Loucy (cell line): ENCODE measurements at regions not wholly inside any gene's neighbourhood (a gene's known extent, or its start where the extent isn't known, plus 50 kb on each side); places are given as distances from the start of the nearest gene placed in this dataset.

Source experiments
- H2AFZ ChIP-seq: fragments of 200-600 bp; sonication (generic); 2 replicates; pipeline ENCODE4 v1.6.0; 2016; ENCODE audit warnings: antibody characterized with exemption, mild to moderate bottlenecking, low read length, moderate library complexity
- H3F3A ChIP-seq: fragments of 200-600 bp; 2 replicates; pipeline ENCODE4 v1.6.0; 2016; ENCODE audit warnings: antibody characterized with exemption, low read depth, mild to moderate bottlenecking
- H3K27me3 ChIP-seq: fragments of 200-600 bp; sonication (generic); 2 replicates; pipeline ENCODE4 v1.6.1; 2014; ENCODE audit warnings: low read length, mild to moderate bottlenecking; ENCODE audit not compliant: insufficient read depth, poor library complexity, severe bottlenecking
- H3K36me3 ChIP-seq: fragments of 200-600 bp; sonication (generic); 2 replicates; pipeline ENCODE4 v1.6.1; 2016; ENCODE audit warnings: low read length; ENCODE audit not compliant: insufficient read depth
- H3K4me1 ChIP-seq: fragments of 200-600 bp; sonication (generic); 2 replicates; pipeline ENCODE4 v1.5.1; 2014; ENCODE audit warnings: low read length, mild to moderate bottlenecking; ENCODE audit not compliant: insufficient read depth, poor library complexity, severe bottlenecking
- H3K4me2 ChIP-seq: fragments of 200-600 bp; sonication (generic); 2 replicates; pipeline ENCODE4 v1.6.0; 2014; ENCODE audit warnings: antibody characterized with exemption, low read length, low read depth, mild to moderate bottlenecking; ENCODE audit not compliant: poor library complexity, severe bottlenecking
- H3K4me3 ChIP-seq: fragments of 200-600 bp; sonication (generic); 2 replicates; pipeline ENCODE4 v1.5.1; 2014; ENCODE audit warnings: low read length, mild to moderate bottlenecking, mixed read lengths; ENCODE audit not compliant: poor library complexity, severe bottlenecking
- H3K79me2 ChIP-seq: fragments of 200-600 bp; sonication (generic); 2 replicates; pipeline ENCODE4 v1.6.1; 2014; ENCODE audit warnings: low read length; ENCODE audit not compliant: insufficient read depth
- H3K9ac ChIP-seq: fragments of 200-600 bp; sonication (generic); 2 replicates; pipeline ENCODE4 v1.6.0; 2014; ENCODE audit warnings: mild to moderate bottlenecking, low read depth, low read length, moderate library complexity; ENCODE audit not compliant: poor library complexity, severe bottlenecking
- H3K9me2 ChIP-seq: fragments of 200-600 bp; sonication (generic); replicated peaks from 2 replicates; pipeline ENCODE4 v1.6.1; 2016; ENCODE audit warnings: low read depth, low read length, mixed read lengths
- H3K9me3 ChIP-seq: fragments of 200-600 bp; sonication (generic); 2 replicates; pipeline ENCODE4 v1.6.1; 2014; ENCODE audit warnings: mild to moderate bottlenecking, antibody characterized with exemption, low read length, low read depth; ENCODE audit not compliant: insufficient read depth
- H4K20me1 ChIP-seq: fragments of 200-600 bp; sonication (generic); 2 replicates; pipeline ENCODE4 v1.6.0; 2014; ENCODE audit warnings: antibody characterized with exemption, low read length, mild to moderate bottlenecking; ENCODE audit not compliant: insufficient read depth, poor library complexity, severe bottlenecking
- EZH2phosphoT487 ChIP-seq: fragments of 200-600 bp; IDR thresholded peaks from 2 replicates; pipeline ENCODE4 v1.6.1; 2018; ENCODE audit warnings: antibody characterized with exemption, mild to moderate bottlenecking, moderate library complexity, borderline replicate concordance
- TF ChIP-seq, protein P1 (sequence below): fragments of 200-600 bp; sonication (generic); conservative IDR thresholded peaks from 2 replicates; pipeline ENCODE4 v1.5.1; 2014; ENCODE audit warnings: mild to moderate bottlenecking, antibody characterized with exemption, low read length

DNA sequence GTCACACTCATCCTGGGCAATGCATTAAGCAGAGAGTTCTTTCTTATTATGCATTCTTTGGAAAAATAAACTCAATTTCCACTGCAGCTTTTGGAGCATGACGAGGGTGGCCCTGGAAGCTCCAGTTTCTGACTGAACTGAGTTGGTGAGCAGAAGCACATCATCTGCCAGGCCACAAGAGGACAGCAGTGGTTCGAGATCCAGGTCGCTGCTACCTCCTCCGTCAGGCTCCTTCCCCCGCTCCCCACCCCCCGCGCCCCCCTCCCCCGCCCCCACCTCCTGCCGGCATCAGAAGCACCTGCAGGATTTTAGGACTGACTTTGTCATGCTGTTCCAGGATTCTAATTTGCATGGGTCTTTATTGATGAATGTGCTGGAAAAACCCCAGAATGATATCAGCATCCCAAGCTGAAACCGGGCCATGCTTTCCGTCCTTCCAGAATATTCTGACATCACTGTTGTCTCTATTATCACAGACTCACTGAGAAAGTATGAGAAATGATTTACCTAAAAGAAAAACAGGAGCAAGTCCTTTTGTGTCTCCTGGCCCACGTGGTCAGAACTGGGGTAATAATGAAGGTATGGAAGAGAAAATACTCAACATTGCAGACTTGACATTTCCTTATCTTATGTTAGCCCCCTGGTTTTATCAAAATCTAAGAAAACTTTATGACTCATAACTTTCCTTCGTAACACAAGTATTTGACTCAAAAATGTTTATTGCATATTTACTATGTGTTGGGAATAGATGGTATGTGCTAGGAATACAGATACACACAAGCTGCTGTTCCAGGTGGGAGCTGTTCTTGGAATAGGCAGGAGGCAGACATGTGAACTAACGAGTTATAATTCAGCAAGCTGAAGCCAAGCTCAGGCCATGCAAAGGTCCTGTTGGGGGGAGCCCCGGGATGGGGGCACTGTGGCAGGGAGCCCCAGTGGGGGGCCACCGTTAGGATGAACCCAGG lies 220.2 kb upstream of the EXOC2 start:
- Histone ChIP-seq H3K79me2 (no peaks in the 10 kb centered on the region), H3K9ac (no peak overlapping the region), H3K27me3 (no peaks in the 10 kb centered on the region), H3K4me2 (no peak overlapping the region), H3K36me3 (no peaks in the 10 kb centered on the region), H3K4me3 (no peak overlapping the region), H2AFZ (no peak overlapping the region), H3K9me3 (peaks cover 6% of the 10 kb centered on the region; the same call in 1 of the 2 replicates), H3F3A (no peaks in the 10 kb centered on the region), H3K4me1 (no peaks in the 10 kb centered on the region), H4K20me1 (no peaks in the 10 kb centered on the region), H3K9me2 (no peaks in the 10 kb centered on the region)
- TF ChIP-seq, protein P1, sequence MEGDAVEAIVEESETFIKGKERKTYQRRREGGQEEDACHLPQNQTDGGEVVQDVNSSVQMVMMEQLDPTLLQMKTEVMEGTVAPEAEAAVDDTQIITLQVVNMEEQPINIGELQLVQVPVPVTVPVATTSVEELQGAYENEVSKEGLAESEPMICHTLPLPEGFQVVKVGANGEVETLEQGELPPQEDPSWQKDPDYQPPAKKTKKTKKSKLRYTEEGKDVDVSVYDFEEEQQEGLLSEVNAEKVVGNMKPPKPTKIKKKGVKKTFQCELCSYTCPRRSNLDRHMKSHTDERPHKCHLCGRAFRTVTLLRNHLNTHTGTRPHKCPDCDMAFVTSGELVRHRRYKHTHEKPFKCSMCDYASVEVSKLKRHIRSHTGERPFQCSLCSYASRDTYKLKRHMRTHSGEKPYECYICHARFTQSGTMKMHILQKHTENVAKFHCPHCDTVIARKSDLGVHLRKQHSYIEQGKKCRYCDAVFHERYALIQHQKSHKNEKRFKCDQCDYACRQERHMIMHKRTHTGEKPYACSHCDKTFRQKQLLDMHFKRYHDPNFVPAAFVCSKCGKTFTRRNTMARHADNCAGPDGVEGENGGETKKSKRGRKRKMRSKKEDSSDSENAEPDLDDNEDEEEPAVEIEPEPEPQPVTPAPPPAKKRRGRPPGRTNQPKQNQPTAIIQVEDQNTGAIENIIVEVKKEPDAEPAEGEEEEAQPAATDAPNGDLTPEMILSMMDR, result peak; percentile 41; the same call in 1 of the 2 replicates
- no peak for TF ChIP-seq EZH2phosphoT487

DNA sequence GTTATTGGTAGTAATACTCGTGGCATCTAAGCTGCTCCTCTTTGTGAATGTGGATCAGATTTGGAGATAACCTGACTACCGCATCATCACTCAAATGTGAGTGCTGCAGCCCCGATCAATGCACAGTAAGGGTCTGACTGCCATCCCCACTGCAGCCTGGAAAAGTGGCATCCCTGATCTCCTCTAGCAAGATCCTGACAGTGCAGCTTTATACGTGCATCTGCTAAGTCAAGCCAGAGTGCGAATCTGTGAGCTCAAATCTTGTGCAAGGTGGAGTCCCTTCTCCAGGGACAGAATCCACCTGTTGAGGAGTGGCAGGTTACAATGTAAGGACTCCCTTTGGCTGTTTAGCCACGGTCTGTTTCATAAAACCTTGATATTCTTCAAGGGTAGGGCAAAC lies 215.0 kb upstream of the EXOC2 start:
- H3K9ac ChIP-seq, result no peak overlapping the region
- H4K20me1 ChIP-seq, result no peaks in the 10 kb centered on the region
- H2AFZ ChIP-seq, result no peak overlapping the region
- no peaks in the 10 kb centered on the region for H3K4me1 ChIP-seq
- H3K27me3 ChIP-seq, result no peaks in the 10 kb centered on the region
- TF ChIP-seq EZH2phosphoT487, result no peak
- TF ChIP-seq, protein P1, result no peak
- no peaks in the 10 kb centered on the region for H3K36me3 ChIP-seq
- no peaks in the 10 kb centered on the region for H3K9me3 ChIP-seq
- H3K79me2 ChIP-seq, result no peaks in the 10 kb centered on the region
- no peaks in the 10 kb centered on the region for H3K9me2 ChIP-seq
- no peak overlapping the region for H3K4me2 ChIP-seq
- no peak overlapping the region for H3K4me3 ChIP-seq
- no peaks in the 10 kb centered on the region for H3F3A ChIP-seq

DNA sequence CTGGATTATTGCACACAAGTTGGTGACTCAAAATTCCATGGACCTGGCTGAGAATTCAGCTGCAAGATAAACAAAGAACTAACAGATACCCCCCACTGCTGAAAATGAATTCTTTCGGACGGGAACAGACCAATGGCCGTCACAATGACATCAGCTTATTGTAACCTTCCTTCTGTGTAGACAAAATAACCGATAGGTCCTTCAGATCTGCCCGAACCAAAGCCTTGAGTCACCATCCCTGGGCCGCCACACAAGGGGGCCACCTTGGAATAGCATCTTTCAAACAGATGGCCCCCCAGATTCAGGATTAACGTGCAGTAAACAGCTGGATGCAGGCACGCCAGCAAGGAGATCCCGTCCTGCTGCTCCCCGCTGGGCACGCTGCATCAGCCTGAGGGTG lies 214.0 kb upstream of the EXOC2 start:
- Histone ChIP-seq H3K9me3 (no peaks in the 10 kb centered on the region), H3K27me3 (no peaks in the 10 kb centered on the region), H4K20me1 (no peaks in the 10 kb centered on the region), H3K4me1 (no peaks in the 10 kb centered on the region), H3K9ac (no peak overlapping the region), H3K9me2 (no peaks in the 10 kb centered on the region), H3K36me3 (no peaks in the 10 kb centered on the region), H3K4me2 (no peak overlapping the region), H3K4me3 (no peak overlapping the region), H3K79me2 (no peaks in the 10 kb centered on the region), H3F3A (no peaks in the 10 kb centered on the region), H2AFZ (no peak overlapping the region)
- TF ChIP-seq EZH2phosphoT487, result no peak
- TF ChIP-seq, protein P1, result no peak
